HG02588 (cell line): ENCODE measurements at regions not wholly inside any gene's neighbourhood (a gene's known extent, or its start where the extent isn't known, plus 50 kb on each side); places are given as distances from the start of the nearest gene placed in this dataset.

Experiments used
- ATAC-seq: cut with Tn5 transposase; IDR thresholded peaks from one replicate; pipeline ENCODE4 v1.9.1; 2021; ENCODE audit warnings: mild to moderate bottlenecking, moderate library complexity; ENCODE audit not compliant: unreplicated experiment

- no peak for ATAC-seq
These were observed 86.5 kb downstream of the CD164 start for GRCh38 chr6:109295774-109296156.

GRCh38 chr6:109295109-109295773, 87.0 kb downstream of the CD164 start:
- ATAC-seq = no peak

GRCh38 chr6:109292983-109293586, 89.2 kb downstream of the CD164 start:
- no peak for ATAC-seq

GRCh38 chr6:109292420-109292819, 89.8 kb downstream of the CD164 start:
- no peak for ATAC-seq

- ATAC-seq = no peak
These were observed 90.4 kb downstream of the CD164 start for GRCh38 chr6:109291902-109292301.

- ATAC-seq = no peak
These were observed 91.9 kb downstream of the CD164 start for GRCh38 chr6:109290143-109290931.

- no peak for ATAC-seq
These were observed 96.9 kb downstream of the CD164 start for GRCh38 chr6:109285366-109285765.

GRCh38 chr6:109284675-109285074, 97.6 kb downstream of the CD164 start:
- ATAC-seq = no peak

- no peak for ATAC-seq
These were observed 99.5 kb downstream of the CD164 start for GRCh38 chr6:109282756-109283155.

GRCh38 chr6:109279628-109280027, 102.6 kb downstream of the CD164 start:
- no peak for ATAC-seq

GRCh38 chr6:109271622-109272021, 110.6 kb downstream of the CD164 start:
- no peak for ATAC-seq

GRCh38 chr6:109269953-109270517, 112.2 kb downstream of the CD164 start:
- ATAC-seq = no peak

GRCh38 chr6:109269057-109269456, 113.2 kb downstream of the CD164 start:
- ATAC-seq = no peak

- no peak for ATAC-seq
These were observed 116.7 kb downstream of the CD164 start for GRCh38 chr6:109265530-109265929.

- no peak for ATAC-seq
These were observed 118.2 kb downstream of the CD164 start for GRCh38 chr6:109263873-109264700.

GRCh38 chr6:109262261-109262660, 120.0 kb downstream of the CD164 start:
- no peak for ATAC-seq

- no peak for ATAC-seq
These were observed 120.5 kb downstream of the CD164 start for GRCh38 chr6:109261811-109262210.

- ATAC-seq = no peak
These were observed 121.6 kb downstream of the CD164 start for GRCh38 chr6:109260701-109261100.

- no peak for ATAC-seq
These were observed 122.1 kb downstream of the CD164 start for GRCh38 chr6:109260126-109260525.

GRCh38 chr6:109258129-109258528, 124.1 kb downstream of the CD164 start:
- ATAC-seq = no peak

- ATAC-seq = no peak
These were observed 124.8 kb downstream of the CD164 start for GRCh38 chr6:109257494-109257893.
